DOHH2 (cell line): ENCODE measurements at regions not wholly inside any gene's neighbourhood (a gene's known extent, or its start where the extent isn't known, plus 50 kb on each side); places are given as distances from the start of the nearest gene placed in this dataset.
A peak's percentile ranks its signal among the peaks of the same experiment; 100 is the strongest.

Experiments
- H3F3A ChIP-seq: fragments of 200-600 bp; sonication (generic), shearing (Covaris generic); 2 replicates; pipeline ENCODE4 v1.6.0; 2016; ENCODE audit warnings: antibody characterized with exemption, mild to moderate bottlenecking; ENCODE audit not compliant: control insufficient read depth, insufficient read depth
- H3K27ac ChIP-seq: fragments of 200-600 bp; sonication (generic); 2 replicates; pipeline ENCODE4 v1.5.1; 2014; ENCODE audit warnings: low read depth, mild to moderate bottlenecking, low read length, moderate library complexity
- H3K27me3 ChIP-seq: fragments of 200-600 bp; sonication (generic); 2 replicates; pipeline ENCODE4 v1.6.1; 2014; ENCODE audit warnings: mild to moderate bottlenecking, low read length, mixed read lengths; ENCODE audit not compliant: control insufficient read depth
- H3K36me3 ChIP-seq: fragments of 200-600 bp; sonication (generic); 2 replicates; pipeline ENCODE4 v1.6.1; 2014; ENCODE audit warnings: mild to moderate bottlenecking, low read length, moderate library complexity, mixed read lengths; ENCODE audit not compliant: control insufficient read depth
- H3K4me1 ChIP-seq: fragments of 200-600 bp; sonication (generic); 2 replicates; pipeline ENCODE4 v1.6.1; 2014; ENCODE audit warnings: mild to moderate bottlenecking, low read length, mixed read lengths; ENCODE audit not compliant: control insufficient read depth
- H3K4me2 ChIP-seq: fragments of 200-600 bp; sonication (generic); 2 replicates; pipeline ENCODE4 v1.6.0; 2014; ENCODE audit warnings: mild to moderate bottlenecking, low read length, moderate library complexity
- H3K4me3 ChIP-seq: fragments of 200-600 bp; sonication (generic); 2 replicates; pipeline ENCODE4 v1.5.1; 2014; ENCODE audit warnings: mild to moderate bottlenecking, low read length, mixed read lengths
- H3K79me2 ChIP-seq: fragments of 200-600 bp; sonication (generic); 2 replicates; pipeline ENCODE4 v1.6.1; 2014; ENCODE audit warnings: mild to moderate bottlenecking, low read length, mixed read lengths; ENCODE audit not compliant: control insufficient read depth
- H3K9me2 ChIP-seq: fragments of 200-600 bp; sonication (generic); replicated peaks from 2 replicates; pipeline ENCODE4 v1.6.1; 2014; ENCODE audit warnings: mild to moderate bottlenecking, low read length, mixed read lengths; ENCODE audit not compliant: control insufficient read depth
- H3K9me3 ChIP-seq: fragments of 200-600 bp; sonication (generic); 2 replicates; pipeline ENCODE4 v1.6.1; 2014; ENCODE audit warnings: antibody characterized with exemption, low read length, mixed read lengths; ENCODE audit not compliant: control insufficient read depth, insufficient read depth
- H4K20me1 ChIP-seq: fragments of 200-600 bp; sonication (generic); 2 replicates; pipeline ENCODE4 v1.6.0; 2014; ENCODE audit warnings: low read depth, mild to moderate bottlenecking, antibody characterized with exemption, low read length, moderate library complexity; ENCODE audit not compliant: control insufficient read depth, insufficient read depth
- CTCF ChIP-seq: fragments of 200-600 bp; sonication (generic); IDR thresholded peaks from one replicate; pipeline ENCODE4 v1.5.1; 2014; ENCODE audit warnings: antibody characterized with exemption, mild to moderate bottlenecking, low read depth, low read length; ENCODE audit not compliant: poor library complexity, severe bottlenecking
- EZH2phosphoT487 ChIP-seq: fragments of 200-600 bp; sonication (generic); IDR thresholded peaks from 2 replicates; pipeline ENCODE4 v1.6.1; 2017; ENCODE audit warnings: borderline replicate concordance, mild to moderate bottlenecking, antibody characterized with exemption, low read length, moderate library complexity, mixed read lengths

GRCh38 chr9:561427-561826 lies 280.1 kb upstream of the DMRT1 start:
- Histone ChIP-seq H3K27ac (peak overlapping the region; percentile 96), H3K4me2 (peak overlapping the region; percentile 45), H3K36me3 (peaks cover 14% of the 10 kb centered on the region), H3K4me3 (peak overlapping the region; percentile 26; the same call in 1 of the 2 replicates), H3K27me3 (no peaks in the 10 kb centered on the region), H3F3A (peaks cover 38% of the 10 kb centered on the region), H4K20me1 (no peaks in the 10 kb centered on the region), H3K79me2 (peaks cover 82% of the 10 kb centered on the region), H3K9me3 (no peaks in the 10 kb centered on the region), H3K4me1 (peaks cover 98% of the 10 kb centered on the region), H3K9me2 (no peaks in the 10 kb centered on the region)
- TF ChIP-seq CTCF (no peak), EZH2phosphoT487 (no peak)

GRCh38 chr9:563200-563599 lies 278.3 kb upstream of the DMRT1 start:
- H3F3A ChIP-seq: peaks cover 55% of the 10 kb centered on the region
- H3K4me1 ChIP-seq: peaks cover 98% of the 10 kb centered on the region
- H3K9me3 ChIP-seq: peaks cover 5% of the 10 kb centered on the region; the same call in 1 of the 2 replicates
- no peaks in the 10 kb centered on the region for H3K9me2 ChIP-seq
- no peaks in the 10 kb centered on the region for H4K20me1 ChIP-seq
- no peak for TF ChIP-seq CTCF
- no peak for TF ChIP-seq EZH2phosphoT487
- peak overlapping the region; percentile 76 for H3K4me2 ChIP-seq
- peak overlapping the region; percentile 96 for H3K27ac ChIP-seq
- peaks cover 19% of the 10 kb centered on the region for H3K36me3 ChIP-seq
- peak overlapping the region; percentile 36 for H3K4me3 ChIP-seq
- no peaks in the 10 kb centered on the region for H3K27me3 ChIP-seq
- peaks cover 71% of the 10 kb centered on the region for H3K79me2 ChIP-seq

GRCh38 chr9:565528-565927 lies 276.0 kb upstream of the DMRT1 start:
- H3K36me3 ChIP-seq: peaks cover 37% of the 10 kb centered on the region
- no peaks in the 10 kb centered on the region for H3K9me2 ChIP-seq
- peaks cover 67% of the 10 kb centered on the region for H3F3A ChIP-seq
- peaks cover 5% of the 10 kb centered on the region; the same call in 1 of the 2 replicates for H3K9me3 ChIP-seq
- peaks cover 71% of the 10 kb centered on the region for H3K79me2 ChIP-seq
- H3K4me2 ChIP-seq: peak overlapping the region; percentile 76
- peak overlapping the region; percentile 96 for H3K27ac ChIP-seq
- TF ChIP-seq CTCF (no peak), EZH2phosphoT487 (no peak)
- peaks cover 98% of the 10 kb centered on the region for H3K4me1 ChIP-seq
- peak overlapping the region; percentile 75 for H3K4me3 ChIP-seq
- no peaks in the 10 kb centered on the region for H3K27me3 ChIP-seq
- H4K20me1 ChIP-seq: no peaks in the 10 kb centered on the region
